ENCODE measurements at regions not wholly inside any gene's neighbourhood (a gene's known extent, or its start where the extent isn't known, plus 50 kb on each side); places are given as distances from the start of the nearest gene placed in this dataset.

DNA sequence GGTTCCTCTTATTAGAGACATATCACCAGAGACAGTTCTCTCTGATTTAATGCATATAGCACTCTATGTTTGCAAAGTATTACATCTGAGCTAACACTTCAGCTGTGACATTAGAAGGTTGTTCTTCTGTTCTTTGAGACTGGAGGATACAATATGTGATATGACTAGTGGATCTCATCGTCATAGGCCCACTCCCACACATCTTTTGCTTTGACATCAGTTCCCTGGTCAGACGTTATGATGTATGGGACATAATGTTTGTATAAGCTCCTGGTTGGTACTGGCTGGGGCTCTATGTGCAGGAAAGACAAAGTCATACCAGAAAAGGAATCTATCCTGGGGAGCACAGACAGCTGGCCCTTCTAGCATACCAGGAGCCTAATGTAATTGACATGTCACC lies 57.7 kb upstream of the MAML3 start:
- H3K27me3 Mint-ChIP-seq (ENCODE audit: insufficient read depth): no peaks in the 10 kb centered on the region
- no peaks in the 10 kb centered on the region for H3K9me3 ChIP-seq (ENCODE audit: control insufficient read depth, low read length)
- H3K4me3 ChIP-seq (ENCODE audit: low read length): peak overlapping the region; percentile 63
- no peak overlapping the region for H3K27ac Mint-ChIP-seq
- no peak overlapping the region for H3K4me3 Mint-ChIP-seq
- peaks cover 2% of the 10 kb centered on the region for H3K36me3 Mint-ChIP-seq (ENCODE audit: low read depth)
- WGBS, 2 experiments (ENCODE audit: insufficient coverage in 1 of 2, insufficient read length in 1 of 2): 92% methylated on average over 2 of the region's 2 CpGs; no CpG with 5 or more reads in 1 of the 2 experiments
- peak overlapping the region; percentile 53 for H3K9ac ChIP-seq (ENCODE audit: extremely low read depth, low read length, poor library complexity, severe bottlenecking)
- H3K9me3 Mint-ChIP-seq: no peaks in the 10 kb centered on the region
- H3K27me3 ChIP-seq (ENCODE audit: control insufficient read depth, insufficient read depth, low read length, poor library complexity, severe bottlenecking): no peaks in the 10 kb centered on the region
- H3K36me3 ChIP-seq (ENCODE audit: control insufficient read depth, insufficient read depth, low read length): no peaks in the 10 kb centered on the region
- DNase-seq: no peak
- peaks cover 55% of the 10 kb centered on the region for H3K4me1 Mint-ChIP-seq
- H3K4me1 ChIP-seq (ENCODE audit: control insufficient read depth, insufficient read depth, low read length): peaks cover 23% of the 10 kb centered on the region
- H3K27ac ChIP-seq (ENCODE audit: low read depth, low read length): no peak overlapping the region
- TF ChIP-seq CTCF (conservative IDR thresholded peaks at IDR 0.05): no peak

- peak overlapping the region; percentile 15 for H3K4me3 ChIP-seq (ENCODE audit: low read length)
Measured at GRCh38 chr4:140211161-140211560, 57.2 kb upstream of the MAML3 start.

GRCh38 chr4:140208921-140209320 lies 54.9 kb upstream of the MAML3 start:
- H3K36me3 ChIP-seq (ENCODE audit: control insufficient read depth, insufficient read depth, low read length): no peaks in the 10 kb centered on the region
- Mint-ChIP-seq H3K4me1 (peaks cover 37% of the 10 kb centered on the region), H3K9me3 (no peaks in the 10 kb centered on the region), H3K36me3 (ENCODE audit: low read depth) (peaks cover 2% of the 10 kb centered on the region), H3K4me3 (no peak overlapping the region), H3K27me3 (ENCODE audit: insufficient read depth) (no peaks in the 10 kb centered on the region), H3K27ac (no peak overlapping the region)
- no peaks in the 10 kb centered on the region for H3K27me3 ChIP-seq (ENCODE audit: control insufficient read depth, insufficient read depth, low read length, poor library complexity, severe bottlenecking)
- H3K9ac ChIP-seq (ENCODE audit: extremely low read depth, low read length, poor library complexity, severe bottlenecking): no peak overlapping the region
- WGBS, 2 experiments (ENCODE audit: insufficient coverage in 1 of 2, insufficient read length in 1 of 2): 100% methylated on average over 1 of the region's 1 CpG
- no peak for DNase-seq
- H3K4me1 ChIP-seq (ENCODE audit: control insufficient read depth, insufficient read depth, low read length): peaks cover 21% of the 10 kb centered on the region
- H3K27ac ChIP-seq (ENCODE audit: low read depth, low read length): no peak overlapping the region
- TF ChIP-seq CTCF (conservative IDR thresholded peaks at IDR 0.05): no peak
- no peaks in the 10 kb centered on the region for H3K9me3 ChIP-seq (ENCODE audit: control insufficient read depth, low read length)
- H3K4me3 ChIP-seq (ENCODE audit: low read length): no peak overlapping the region

More at GRCh38 chr4:140211161-140211560, 57.2 kb upstream of the MAML3 start:
- H3K27ac Mint-ChIP-seq: no peak overlapping the region
- Histone ChIP-seq H3K36me3 (ENCODE audit: control insufficient read depth, insufficient read depth, low read length) (no peaks in the 10 kb centered on the region), H3K9ac (ENCODE audit: extremely low read depth, low read length, poor library complexity, severe bottlenecking) (no peak overlapping the region), H3K4me1 (ENCODE audit: control insufficient read depth, insufficient read depth, low read length) (peaks cover 23% of the 10 kb centered on the region), H3K27me3 (ENCODE audit: control insufficient read depth, insufficient read depth, low read length, poor library complexity, severe bottlenecking) (no peaks in the 10 kb centered on the region), H3K27ac (ENCODE audit: low read depth, low read length) (no peak overlapping the region), H3K9me3 (ENCODE audit: control insufficient read depth, low read length) (no peaks in the 10 kb centered on the region)
- H3K36me3 Mint-ChIP-seq (ENCODE audit: low read depth): peaks cover 2% of the 10 kb centered on the region
- no peak for DNase-seq
- TF ChIP-seq CTCF (conservative IDR thresholded peaks at IDR 0.05): no peak
- no peaks in the 10 kb centered on the region for H3K9me3 Mint-ChIP-seq
- no peaks in the 10 kb centered on the region for H3K27me3 Mint-ChIP-seq (ENCODE audit: insufficient read depth)
- H3K4me1 Mint-ChIP-seq: peaks cover 55% of the 10 kb centered on the region
- no peak overlapping the region for H3K4me3 Mint-ChIP-seq
